ENCODE measurements at regions not wholly inside any gene's neighbourhood (a gene's known extent, or its start where the extent isn't known, plus 50 kb on each side); places are given as distances from the start of the nearest gene placed in this dataset.

DNA sequence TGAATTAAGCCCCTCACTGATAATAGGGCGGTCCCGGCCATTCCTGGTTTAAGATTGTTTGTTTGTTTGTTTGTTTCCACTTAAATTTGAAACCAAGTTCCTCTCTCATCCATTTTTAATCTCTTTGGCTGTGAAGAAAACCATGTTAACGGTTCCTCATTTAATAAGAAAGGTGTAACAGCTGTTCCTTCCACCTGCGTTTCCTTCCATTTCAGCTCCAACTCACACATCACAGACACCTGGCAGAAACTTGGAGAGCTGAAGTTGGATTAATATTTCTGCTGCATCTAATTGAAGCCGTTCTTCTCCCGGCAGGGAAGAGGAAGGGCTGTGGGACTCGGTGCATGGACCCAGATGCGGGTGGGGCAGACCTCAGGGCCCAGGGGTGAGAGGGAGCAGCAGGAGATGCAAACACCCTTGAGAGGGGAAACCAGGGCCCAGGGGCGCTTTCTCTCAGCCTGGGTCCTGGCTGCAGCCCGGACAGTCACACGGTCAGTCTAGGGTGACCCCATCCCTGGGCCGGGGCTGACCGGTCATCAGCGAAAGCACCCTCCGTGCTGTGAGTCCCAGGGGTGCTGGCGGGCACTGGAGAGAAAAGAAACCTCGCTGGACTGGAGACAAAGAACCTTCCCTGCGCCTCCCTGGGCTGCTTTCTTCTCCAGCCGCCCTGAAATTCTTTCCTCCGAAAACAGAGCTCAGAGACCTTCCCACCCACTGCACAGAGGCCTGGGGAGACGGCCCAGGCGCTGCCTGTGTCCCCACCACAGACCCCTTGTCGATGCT is 242.0 kb downstream of the BRD1 start:
- no peak for ATAC-seq (ENCODE audit: poor library complexity)
- DNase-seq: no peak
- intact Hi-C loops (cut with DNase I): no loop called here

DNA sequence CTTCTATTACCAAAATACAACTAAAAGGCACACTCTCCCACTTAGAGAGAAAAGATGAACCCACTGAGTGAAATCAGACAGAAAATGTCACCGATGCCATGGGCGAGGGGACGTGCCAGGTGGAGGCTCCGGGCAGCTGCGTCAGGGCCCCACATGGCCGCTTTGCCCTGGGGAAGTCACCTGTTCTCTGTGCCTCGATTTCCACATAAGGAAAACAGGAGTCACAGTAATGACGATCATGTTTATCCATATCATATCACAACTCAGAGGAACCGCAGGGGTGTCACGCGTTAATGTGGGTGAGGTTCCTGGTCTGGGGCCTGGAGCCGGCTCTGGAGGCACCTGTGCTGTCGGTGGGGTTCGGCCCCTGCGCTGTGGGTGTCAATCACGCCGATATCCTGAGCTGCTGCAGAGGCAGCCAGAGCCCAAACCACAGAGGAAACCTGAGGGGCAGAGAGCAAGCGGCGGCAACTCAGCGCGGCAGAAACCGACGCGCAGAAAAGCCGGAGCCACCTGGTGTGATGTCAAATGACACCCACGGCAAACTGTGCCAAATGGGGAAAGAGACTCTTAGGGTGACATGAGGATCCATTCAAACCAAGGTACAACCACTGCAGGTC is 243.7 kb downstream of the BRD1 start:
- DNase-seq: no peak
- intact Hi-C loops (cut with DNase I): no loop called here
- ATAC-seq (ENCODE audit: poor library complexity): no peak

DNA sequence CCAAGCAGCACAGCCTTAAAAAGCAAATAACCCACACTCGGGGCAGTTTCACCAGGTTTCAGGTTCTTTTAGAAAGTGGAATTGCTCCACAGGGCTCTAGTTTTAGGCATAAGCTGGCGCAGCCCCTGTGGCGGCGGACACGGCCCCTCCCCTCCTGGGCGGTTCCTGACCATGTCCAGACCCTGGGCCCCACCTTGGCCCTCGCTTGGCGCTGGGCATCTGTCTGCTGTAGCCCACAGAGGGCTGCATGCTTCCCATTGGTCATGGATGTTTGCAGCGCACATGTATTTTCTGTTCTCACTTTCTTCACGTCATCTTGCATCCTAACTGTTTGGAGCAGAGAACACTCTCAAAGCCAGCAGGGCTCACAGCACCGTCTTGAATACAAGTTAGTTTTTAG is 244.3 kb downstream of the BRD1 start:
- no peak for DNase-seq
- no peak for ATAC-seq (ENCODE audit: poor library complexity)
- intact Hi-C loops (cut with DNase I): no loop called here

DNA sequence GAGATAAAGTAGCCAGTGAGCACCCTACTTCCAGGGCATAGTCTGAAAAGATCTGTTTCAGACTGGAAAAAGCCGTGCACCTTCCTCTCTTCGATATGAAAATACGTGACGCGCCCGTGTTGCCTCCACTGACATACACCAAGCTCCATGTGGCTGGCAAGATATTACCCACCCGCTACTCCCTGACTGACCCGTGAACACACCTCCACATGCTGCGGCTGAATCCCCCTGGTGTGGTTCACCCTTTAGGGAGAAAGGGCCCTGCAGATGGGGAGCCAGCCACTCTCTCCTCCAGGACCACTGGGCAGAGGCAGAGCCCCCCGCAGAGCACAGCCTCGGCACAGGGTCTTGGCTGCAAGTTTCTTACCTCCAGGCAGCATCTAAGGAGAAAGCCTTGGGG is 245.0 kb downstream of the BRD1 start:
- DNase-seq: no peak
- ATAC-seq (ENCODE audit: poor library complexity): no peak
- intact Hi-C loops (cut with DNase I): no loop called here

DNA sequence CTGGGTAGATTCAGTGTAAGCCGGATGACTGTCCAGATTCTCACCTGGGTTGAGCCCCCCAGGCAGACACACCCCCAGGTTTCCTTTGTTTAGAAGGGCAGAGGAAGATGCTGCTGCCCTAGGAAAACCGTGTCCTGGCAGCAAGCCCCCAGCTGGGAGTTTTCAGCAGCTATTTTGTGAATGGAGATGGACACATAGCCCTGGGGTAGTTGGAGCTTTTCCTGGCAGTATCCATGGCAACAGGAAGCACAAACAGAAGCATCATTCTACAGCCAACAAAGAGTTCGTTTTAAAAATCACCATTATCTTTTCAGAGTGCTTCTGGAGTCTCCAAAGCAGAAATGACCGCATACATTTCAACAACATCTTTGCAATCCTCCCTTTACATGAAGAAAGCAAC is 245.5 kb downstream of the BRD1 start:
- intact Hi-C loops (cut with DNase I): no loop called here
- no peak for ATAC-seq (ENCODE audit: poor library complexity)
- DNase-seq: no peak

DNA sequence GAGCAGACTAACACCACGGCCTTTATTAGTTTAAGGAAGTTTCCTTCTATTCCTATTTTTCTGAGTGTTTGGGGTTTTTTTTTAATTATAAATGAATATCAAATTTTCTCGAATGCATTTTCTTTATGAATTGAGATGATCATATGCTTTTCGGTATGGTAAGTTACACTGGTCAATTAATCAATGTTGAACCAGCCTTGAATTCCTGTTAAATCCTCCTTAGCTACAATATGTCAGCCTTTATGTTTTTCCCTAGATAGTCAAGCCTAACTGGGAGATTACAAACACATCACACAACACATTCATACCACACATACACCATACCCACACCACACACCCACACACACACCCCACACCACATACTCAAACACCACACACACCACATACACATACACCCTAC is 247.6 kb downstream of the BRD1 start:
- DNase-seq (no peak), ATAC-seq (ENCODE audit: poor library complexity) (no peak)
- intact Hi-C loops (cut with DNase I): no loop called here

DNA sequence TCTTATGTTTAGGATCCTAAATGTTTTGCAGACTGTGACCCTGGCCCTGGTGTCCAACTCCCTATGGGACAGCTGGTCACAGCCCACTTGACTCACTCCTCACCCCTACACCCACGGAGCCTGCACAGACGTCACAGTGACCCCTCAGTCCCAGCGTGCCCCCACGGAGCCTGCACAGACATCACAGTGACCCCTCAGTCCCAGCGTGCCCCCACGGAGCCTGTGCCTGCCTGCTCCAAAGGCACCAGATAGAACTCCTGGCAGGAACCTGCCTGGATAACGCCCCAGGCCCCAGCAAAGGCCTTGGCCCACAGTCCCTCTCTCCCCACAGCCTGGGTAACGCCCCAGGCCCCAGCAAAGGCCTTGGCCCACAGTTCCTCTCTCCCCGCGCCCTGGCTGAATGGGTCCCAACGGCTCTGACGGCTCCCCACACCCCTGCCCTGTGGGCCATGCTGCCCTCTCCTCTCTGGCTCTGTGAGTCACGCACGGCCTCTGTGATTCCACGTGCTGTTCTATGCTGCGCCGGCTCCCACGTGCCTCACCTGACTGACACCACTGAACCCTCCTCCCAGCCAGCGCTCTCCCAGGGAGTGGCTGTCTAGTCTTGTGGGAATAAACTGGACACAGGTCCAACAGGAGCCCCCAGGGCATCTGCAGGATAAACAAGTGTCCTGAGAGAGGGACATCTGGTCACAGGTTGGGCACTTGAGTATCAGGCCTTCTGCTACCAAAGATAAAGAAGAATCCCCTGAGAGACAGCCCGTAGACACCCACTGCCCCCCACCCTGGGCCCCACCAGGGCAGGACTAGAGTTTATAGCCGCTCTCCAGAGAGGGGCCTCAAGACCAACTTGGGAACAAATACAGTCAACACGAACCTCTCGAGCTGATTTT is 250.3 kb downstream of the BRD1 start:
- DNase-seq (peak; percentile 20), ATAC-seq (ENCODE audit: poor library complexity) (no peak)

DNA sequence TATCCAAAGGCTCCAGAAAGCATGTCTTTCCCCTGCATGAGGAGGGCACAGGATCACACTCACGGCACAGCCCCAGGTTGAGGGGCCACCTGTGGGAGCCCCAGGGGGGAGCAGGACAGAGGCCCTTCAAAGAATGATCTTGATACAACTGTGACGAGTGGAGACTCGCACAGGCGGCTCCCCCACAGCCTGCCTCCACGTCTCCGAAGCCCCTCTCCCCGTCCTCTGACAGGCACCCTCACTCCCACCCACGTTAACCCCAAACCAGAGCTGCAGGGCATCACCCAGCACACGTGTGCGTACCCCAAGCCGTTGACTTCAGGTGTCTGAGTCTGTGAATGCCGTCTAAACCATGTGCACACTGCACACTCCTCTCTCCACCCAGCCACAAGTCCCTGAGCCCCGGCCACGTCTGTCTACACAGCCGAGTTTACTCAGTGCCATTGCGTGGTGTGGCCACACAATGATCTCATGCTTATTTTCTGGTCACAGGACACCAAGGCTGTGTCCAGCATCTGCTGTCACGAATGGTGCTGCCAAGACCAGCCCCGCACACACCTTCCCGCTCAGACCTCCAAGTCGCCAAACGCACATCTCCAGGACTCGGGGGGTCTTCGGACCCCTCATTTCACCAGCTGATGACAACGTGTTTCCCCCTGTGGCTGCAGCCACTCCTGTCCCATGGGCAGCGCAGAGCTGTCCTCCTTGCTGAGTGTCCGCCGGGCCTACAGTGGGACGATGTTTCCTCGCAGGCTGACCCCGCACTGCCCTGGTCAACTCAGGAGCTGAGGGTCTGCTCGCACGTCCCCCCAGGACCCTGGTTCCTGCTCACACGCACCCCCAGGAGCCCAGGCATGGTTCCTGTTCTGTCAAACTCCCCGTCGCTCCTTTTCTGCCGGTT is 251.2 kb downstream of the BRD1 start:
- ATAC-seq (ENCODE audit: poor library complexity) (no peak), DNase-seq (peak; percentile 35)
- intact Hi-C loops (cut with DNase I): no loop called here

More for the DNA sequence above, 250.3 kb downstream of the BRD1 start:
- intact Hi-C loops (cut with DNase I): no loop called here

DNA sequence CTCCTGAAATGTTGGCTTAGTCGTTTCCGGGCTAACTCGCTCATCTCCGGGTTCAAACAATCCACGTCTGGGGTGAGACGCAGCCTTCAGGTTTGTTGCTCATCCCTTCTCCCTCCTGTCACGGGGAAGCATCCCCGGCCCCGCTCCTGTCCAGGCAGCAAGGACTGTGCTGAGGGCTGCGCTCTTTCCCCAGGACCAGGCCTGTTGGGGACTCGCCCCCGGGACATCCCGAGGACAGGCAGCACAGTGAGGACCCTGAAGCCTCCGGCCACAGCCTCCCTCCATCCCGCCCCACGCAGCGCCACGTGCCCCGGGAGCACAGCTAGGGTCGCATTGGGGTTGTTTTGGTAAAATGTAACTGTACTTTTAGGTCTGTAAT is 252.0 kb downstream of the BRD1 start:
- ATAC-seq (ENCODE audit: poor library complexity) (no peak), DNase-seq (peak; percentile 22)
- intact Hi-C loops (cut with DNase I): no loop called here

DNA sequence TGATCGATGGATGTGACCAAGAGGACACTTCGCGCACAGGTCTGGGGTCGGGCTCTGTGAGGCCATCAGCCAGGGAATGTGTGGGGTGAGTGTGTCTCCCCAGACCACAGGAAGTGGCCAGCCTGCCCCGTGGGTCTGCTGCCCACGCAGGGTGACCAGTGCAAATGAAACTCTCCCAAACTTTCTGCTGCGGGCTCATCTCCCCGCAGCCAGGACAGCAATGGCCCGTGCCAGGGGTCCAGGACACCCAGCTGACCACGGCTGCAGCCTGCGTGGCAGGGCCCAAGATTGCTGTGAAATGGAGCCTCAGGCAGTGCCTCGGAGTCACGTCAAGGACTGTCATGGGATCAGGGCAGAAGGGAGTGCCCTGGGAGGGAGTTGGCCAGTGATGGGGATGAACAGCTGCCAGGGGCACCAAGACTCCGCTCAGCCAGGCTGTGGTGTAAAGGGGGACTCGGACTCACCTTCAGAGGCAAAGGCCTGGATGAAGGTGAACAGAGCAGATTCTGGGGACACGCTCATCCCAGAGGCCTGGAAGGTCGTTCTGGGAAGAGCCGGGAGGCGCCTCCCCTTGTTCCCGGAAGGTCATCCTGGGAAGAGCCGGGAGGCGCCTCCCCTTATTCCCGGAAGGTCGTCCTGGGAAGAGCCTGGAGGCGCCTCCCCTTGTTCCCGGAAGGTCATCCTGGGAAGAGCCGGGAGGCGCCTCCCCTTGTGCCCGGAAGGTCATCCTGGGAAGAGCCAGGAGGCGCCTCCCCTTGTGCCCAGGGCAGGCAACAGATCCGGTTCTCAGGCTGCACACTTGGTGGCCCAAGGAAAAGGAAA is 252.6 kb downstream of the BRD1 start:
- DNase-seq (no peak), ATAC-seq (ENCODE audit: poor library complexity) (no peak)
- intact Hi-C loops (cut with DNase I): no loop called here

DNA sequence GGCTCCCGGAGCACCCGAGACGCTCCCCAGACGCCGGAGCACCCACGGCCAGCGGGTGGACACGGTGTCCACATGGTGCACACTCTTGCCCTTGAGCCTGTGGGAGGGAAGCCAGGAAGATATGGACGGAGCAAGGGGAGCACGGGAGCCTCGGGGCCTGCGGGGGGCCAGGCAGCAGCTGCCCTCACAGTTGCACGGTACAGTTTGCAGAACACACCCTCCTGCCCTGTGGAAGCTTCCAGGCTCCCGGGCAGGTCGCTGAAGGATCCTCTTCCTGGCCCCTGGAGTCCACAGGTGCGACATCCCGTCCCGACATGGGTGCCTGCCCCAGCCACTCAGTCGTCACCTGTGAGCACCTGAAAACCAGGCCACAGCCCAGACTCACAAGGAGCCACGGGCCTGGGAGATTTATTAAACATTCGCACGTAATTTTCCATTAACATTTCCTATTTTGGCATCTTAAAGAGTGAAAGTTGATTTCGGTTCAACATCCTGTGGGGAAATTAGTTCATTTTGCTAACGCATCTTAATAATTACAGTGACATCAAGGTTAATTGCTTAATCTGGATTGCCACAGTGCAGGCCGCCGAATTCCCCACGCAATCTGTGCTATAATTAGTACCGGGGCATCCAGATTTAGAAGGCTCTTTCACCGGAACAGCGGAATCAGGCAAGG is 253.3 kb downstream of the BRD1 start:
- DNase-seq (no peak), ATAC-seq (ENCODE audit: poor library complexity) (no peak)
- intact Hi-C loops (cut with DNase I): no loop called here

DNA sequence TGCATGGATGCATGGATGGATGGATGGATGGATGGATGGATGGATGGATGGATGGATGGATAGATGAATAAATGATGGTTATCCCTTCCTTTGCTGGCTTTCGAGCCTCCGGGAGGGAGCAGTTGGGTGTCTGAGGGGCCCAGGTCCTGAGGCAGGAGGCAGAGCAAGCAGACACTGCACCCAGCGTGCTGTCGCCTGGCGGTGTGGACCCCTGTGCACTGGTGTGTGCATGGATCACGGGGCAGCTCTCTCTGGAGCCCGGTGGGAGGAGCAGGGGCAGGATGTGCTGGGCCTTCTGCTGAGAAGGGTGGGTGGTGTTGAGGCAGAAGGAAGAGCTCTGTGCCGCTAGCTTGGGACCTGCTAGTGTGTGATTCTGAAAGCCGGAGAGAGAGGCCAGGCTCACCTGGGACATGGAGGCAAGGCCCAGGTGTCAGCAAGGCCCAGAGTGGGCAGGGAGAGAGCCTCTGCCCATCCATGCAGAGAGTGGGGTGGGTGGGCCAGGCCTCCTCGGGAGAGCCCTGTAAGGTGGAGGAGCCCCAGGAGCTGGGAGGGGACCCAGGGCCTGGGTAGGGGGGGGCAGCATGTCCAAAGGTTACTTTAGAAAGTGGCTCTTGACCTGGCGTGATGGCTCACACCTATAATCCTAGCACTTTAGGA is 254.4 kb downstream of the BRD1 start:
- intact Hi-C loops (cut with DNase I): no loop called here
- no peak for DNase-seq
- no peak for ATAC-seq (ENCODE audit: poor library complexity)

DNA sequence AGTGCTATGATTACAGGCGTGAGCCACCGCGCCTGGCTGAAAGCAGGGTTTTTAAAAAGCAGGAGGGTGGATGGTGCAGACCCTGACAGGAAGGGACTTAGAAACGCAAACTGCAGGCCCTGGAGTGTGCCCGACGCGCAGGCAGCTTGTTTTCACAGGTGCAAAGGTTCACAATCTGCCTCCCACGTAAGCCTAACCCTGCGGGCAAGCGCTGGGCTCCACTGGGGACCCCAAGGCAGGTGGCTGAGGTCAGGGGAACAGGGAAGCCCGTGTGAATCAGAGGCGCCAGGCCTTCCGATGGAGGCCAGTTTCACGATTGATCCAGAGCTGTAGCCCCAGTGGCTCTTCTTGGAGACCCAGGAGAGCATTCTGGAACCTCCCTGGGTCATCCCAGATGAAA is 256.3 kb downstream of the BRD1 start:
- DNase-seq: no peak
- intact Hi-C loops (cut with DNase I): no loop called here
- ATAC-seq (ENCODE audit: poor library complexity): no peak

DNA sequence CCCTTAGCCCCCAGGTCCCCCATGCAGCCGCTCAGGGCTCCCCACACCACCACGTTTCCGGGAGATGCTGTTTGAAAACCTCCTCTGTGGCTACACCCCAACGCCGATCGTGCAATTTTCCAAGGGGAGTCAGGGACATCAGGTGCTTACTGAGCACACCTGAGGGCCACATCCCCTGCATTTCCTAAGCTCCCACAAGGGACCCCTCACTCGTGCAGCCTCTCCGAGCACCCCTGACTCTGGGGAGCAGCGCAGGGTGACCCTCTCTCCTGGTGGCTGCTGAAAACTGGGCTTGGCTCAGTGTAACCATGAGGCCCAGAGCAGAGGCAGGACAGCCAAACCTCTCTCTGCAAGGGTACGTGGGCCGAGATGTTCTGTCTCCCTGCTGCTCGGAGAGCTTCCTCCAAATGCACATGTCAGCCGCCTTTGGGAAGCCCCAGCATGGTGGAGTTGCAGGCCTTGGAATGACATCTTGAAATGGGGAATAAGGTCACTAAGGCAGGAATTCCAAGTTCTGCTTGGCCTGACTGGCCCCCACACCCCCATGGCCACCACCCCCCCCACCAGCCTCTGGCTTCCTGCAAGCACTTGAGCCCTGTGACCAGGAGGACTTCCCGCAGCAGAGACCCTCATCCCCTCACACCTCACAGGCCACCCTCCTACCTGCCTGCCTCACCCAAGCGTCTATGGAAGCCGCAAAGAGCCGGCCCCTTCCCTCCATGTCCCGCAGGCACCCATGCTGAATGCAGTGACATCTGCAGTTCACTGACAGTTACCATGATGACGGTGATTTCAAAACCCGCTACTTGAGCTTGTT is 257.4 kb downstream of the BRD1 start:
- DNase-seq: no peak
- intact Hi-C loops (cut with DNase I): no loop called here

DNA sequence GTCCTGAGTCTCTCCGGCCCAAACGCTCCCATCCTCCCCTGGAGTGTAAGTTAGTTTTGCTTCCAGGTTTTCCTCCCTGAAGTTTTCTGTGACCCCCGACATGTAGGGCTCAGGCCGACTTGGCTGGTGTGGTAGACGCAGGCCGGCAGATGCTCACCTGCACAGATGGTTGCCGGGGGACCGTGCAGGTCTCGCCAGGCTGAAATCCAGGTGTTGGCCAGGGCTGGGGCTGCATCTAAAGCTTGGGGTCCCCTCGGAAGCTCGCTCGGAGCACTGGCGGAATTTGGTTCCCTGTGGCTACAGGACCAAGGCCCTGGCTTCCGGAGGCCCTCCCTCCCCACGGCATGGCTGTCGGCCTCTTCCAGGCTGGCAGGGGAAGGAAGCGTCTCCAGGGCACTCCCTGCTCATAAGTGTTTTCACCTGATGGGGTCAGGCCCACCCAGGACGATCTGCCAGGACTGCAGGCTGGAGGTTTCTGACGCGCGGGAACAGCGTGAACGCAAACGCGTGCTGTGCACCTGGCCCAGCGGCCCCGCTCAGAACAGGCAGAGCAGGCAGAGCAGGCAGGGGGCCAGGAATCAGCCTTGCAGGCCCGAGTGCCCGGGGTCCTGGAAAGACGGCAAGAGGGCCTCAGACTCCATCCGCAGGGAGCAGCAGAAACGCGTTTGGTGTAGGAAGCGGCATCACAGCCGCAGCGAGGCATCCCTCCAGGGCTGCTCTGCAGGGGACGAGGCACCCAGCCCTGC is 258.2 kb downstream of the BRD1 start:
- ATAC-seq (ENCODE audit: poor library complexity) (no peak), DNase-seq (peak; percentile 13)
- intact Hi-C loops (cut with DNase I): no loop called here

More for the DNA sequence above, 257.4 kb downstream of the BRD1 start:
- ATAC-seq (ENCODE audit: poor library complexity): no peak
